Heart right ventricle (tissue), 16 donors: ENCODE measurements at regions not wholly inside any gene's neighbourhood (a gene's known extent, or its start where the extent isn't known, plus 50 kb on each side); places are given as distances from the start of the nearest gene placed in this dataset.

Experiments
- ATAC-seq, 8 donors: fragments of 200-7000 bp; cut with Tn5 transposase; one replicate each; pipeline ENCODE4 v1.9.1; 2020; ENCODE audit warnings: mild to moderate bottlenecking in 8 of 8, moderate library complexity in 8 of 8, moderate number of reproducible peaks in 1 of 8
- DNase-seq, 2 donors: peaks; one replicate each; pipeline ENCODE4 v3.0.0-alpha.2; 2020
- H3K27ac ChIP-seq, 10 donors: fragments of 200-600 bp; sonication (generic) in 2 of 10; one replicate each; pipeline versions ENCODE4 v1.5.0 to v1.8.0; 2020 to 2022; ENCODE audit warnings: mild to moderate bottlenecking in 3 of 10
- H3K27me3 ChIP-seq, 7 donors: fragments of 200-600 bp; one replicate each; pipeline ENCODE4 v1.8.0; 2021 to 2022; ENCODE audit warnings: mild to moderate bottlenecking in 2 of 7
- H3K36me3 ChIP-seq, 9 donors: fragments of 200-600 bp; sonication (generic) in 1 of 9; one replicate each; pipeline versions ENCODE4 v1.5.0 to v1.8.0; 2020 to 2022; ENCODE audit warnings: mild to moderate bottlenecking in 2 of 9
- H3K4me1 ChIP-seq, 9 donors: fragments of 200-600 bp; sonication (generic) in 1 of 9; one replicate each; pipeline versions ENCODE4 v1.5.0 to v1.8.0; 2020 to 2022; ENCODE audit warnings: mild to moderate bottlenecking in 4 of 9
- H3K4me3 ChIP-seq, 10 donors: fragments of 200-600 bp; sonication (generic) in 2 of 10; one replicate each; pipeline versions ENCODE4 v1.5.0 to v1.8.0; 2020 to 2022; ENCODE audit warnings: mild to moderate bottlenecking in 7 of 10, moderate library complexity in 2 of 10
- H3K9me3 ChIP-seq, 11 donors: fragments of 200-600 bp in 10 of 11; sonication (generic) in 2 of 11; one replicate each; pipeline versions ENCODE4 v1.5.0 to v1.8.0; 2013 to 2022; ENCODE audit warnings: mild to moderate bottlenecking in 2 of 11, control low read depth in 1 of 11, moderate library complexity in 1 of 11
- CTCF ChIP-seq, 9 donors: fragments of 200-600 bp; sonication (generic) in 2 of 9; IDR thresholded peaks; one replicate each; pipeline versions ENCODE4 v1.5.0 to v1.8.0; 2021 to 2022; ENCODE audit warnings: antibody characterized with exemption in 9 of 9, mild to moderate bottlenecking in 5 of 9, moderate library complexity in 1 of 9
- WGBS, 2 donors: extraction: QIAGEN DNeasy Blood & Tissue Kit; methylation state at CpG; one replicate each; pipeline ENCODE4 v1.1.7; 2013; ENCODE audit warnings: inconsistent platforms in 1 of 2; 5-methylcytosine and 5-hydroxymethylcytosine counted together
- intact Hi-C, 10 donors: fragments of 100-400 bp; cut with DNase I; formaldehyde crosslinking; loops; one replicate each; pipeline versions ENCODE4 v1.11.1 to v1.14.2; 2022
- donor health status: Arrhythmogenic right ventricular cardiomyopathy.
- donor health status: ischemic (EF 13 %, LVEDD 7.1; RV severe dilation, severe dysfunction).
- donor health status: healthy with polysubstance abuse.
- donor health status: DM: no; HTN: yes; CAD: no.
- donor health status: DM: no; HTN: no; CAD: no.
- donor health status: ischemic (EF 25% LVEDD 6.9; RV normal size, moderate dysfunction).
- donor health status: ischemic (EF 25% LVEDD 5.7; RV mildly dilated, moderate dysfunction).
- donor health status: healthy.
- donor health status: DM: yes; HTN: yes; CAD: no.
- donor health status: Ischemic cardiomyopathy.
- donor health status: ischemic (EF 35%, LVEDD 5.7; RV mildly dilated, moderate dysfunction).
- donor health status: nonischemic (EF 11% LVEDD 7.7; RV severe dilation, severe dysfunction).
- donor health status: DM: yes; HTN: yes; CAD: no.
- donor health status: PGD.
- donor health status: ischemic (EF 29% LVEDD 5.4; RV normal size, mild dysfunction).
- donor health status: nonischemic (EF 23%, LVEDD 6.1; RV moderate dilation, normal function).

DNA sequence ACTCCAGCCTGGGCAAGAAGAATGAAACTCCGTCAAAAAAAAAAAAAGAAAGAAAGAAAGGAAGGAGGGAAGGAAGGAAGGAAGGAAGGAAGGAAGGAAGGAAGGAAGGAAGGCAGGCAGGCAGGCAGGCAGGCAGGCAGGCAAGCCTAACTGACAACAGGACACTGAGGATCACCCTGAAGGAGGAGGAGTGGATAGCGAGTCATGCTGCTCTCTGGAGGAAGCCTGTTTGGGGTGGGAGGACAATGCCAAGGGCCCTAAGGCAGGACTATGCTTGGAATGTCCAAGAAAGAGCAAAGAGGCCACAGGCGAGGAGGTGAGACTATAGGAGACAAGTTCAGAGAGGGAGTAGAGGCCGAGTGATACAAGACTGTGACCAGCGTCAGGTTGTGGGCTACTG, 107.0 kb upstream of the PARD3 start:
- intact Hi-C loops = loop anchor here in 1 of 10 donors (10.0 kb wide), 1 partner anchor 77 kb away; no protein-coding TSS in a partner anchor
- 78 to 83% methylated on average over 5 of the region's 5 CpGs for WGBS, 2 donors
- Histone ChIP-seq H3K9me3 (peaks cover 0 to 34% (median 13%) of the 10 kb centered on the region in 11 donors), H3K27me3 (peaks cover 0 to 12% (median 0%) of the 10 kb centered on the region in 7 donors), H3K4me3 (no peak overlapping the region), H3K4me1 (no peaks in the 10 kb centered on the region), H3K36me3 (no peaks in the 10 kb centered on the region), H3K27ac (no peak overlapping the region)
- DNase-seq (no peak), ATAC-seq (no peak)
- no peak for TF ChIP-seq CTCF (IDR thresholded peaks at IDR 0.05)

GRCh38 chr10:34920578-34920977, 105.5 kb upstream of the PARD3 start:
- no peak for DNase-seq
- intact Hi-C loops = loop anchor here in 1 of 10 donors (10.0 kb wide), 1 partner anchor 76 kb away; no protein-coding TSS in a partner anchor
- peaks cover 0 to 26% (median 13%) of the 10 kb centered on the region in 11 donors for H3K9me3 ChIP-seq
- 85 to 90% methylated on average over 1 of the region's 1 CpG for WGBS, 2 donors
- H3K4me1 ChIP-seq = no peaks in the 10 kb centered on the region
- H3K36me3 ChIP-seq = no peaks in the 10 kb centered on the region
- no peak for ATAC-seq
- no peak overlapping the region for H3K4me3 ChIP-seq
- H3K27me3 ChIP-seq = peaks cover 0 to 12% (median 0%) of the 10 kb centered on the region in 7 donors
- H3K27ac ChIP-seq = no peak overlapping the region
- no peak for TF ChIP-seq CTCF (IDR thresholded peaks at IDR 0.05)

DNA sequence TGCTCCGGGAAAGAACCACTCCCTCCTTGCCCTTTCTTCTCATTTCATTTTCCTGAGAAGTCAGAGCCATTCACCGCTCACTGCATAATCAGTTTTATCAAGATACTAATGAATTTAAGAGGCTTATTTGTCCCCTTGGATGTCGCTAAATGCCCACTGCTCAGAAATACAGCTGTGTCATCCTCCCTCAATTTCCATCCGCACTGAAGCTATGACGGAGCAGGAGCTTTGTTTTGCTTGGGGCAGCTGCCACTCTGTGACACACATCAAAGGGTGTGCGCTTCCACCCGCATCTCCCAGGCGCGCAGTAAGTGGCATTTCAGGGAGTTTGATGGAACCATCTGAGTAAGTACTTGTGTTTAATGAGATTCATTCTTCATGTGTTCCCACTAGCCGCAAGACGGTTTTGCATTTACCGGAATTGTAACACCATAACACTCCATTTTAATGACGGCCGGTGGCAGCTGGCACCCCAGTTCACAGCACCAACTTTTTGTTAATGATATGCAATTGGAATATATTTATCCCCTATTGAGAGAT, 103.8 kb upstream of the PARD3 start:
- intact Hi-C loops = no loop called here
- DNase-seq (no peak), ATAC-seq (no peak)
- H3K4me1 ChIP-seq = no peaks in the 10 kb centered on the region
- H3K36me3 ChIP-seq = no peaks in the 10 kb centered on the region
- peaks cover 0 to 9% (median 2%) of the 10 kb centered on the region in 11 donors for H3K9me3 ChIP-seq
- no peak overlapping the region for H3K27ac ChIP-seq
- H3K4me3 ChIP-seq = no peak overlapping the region
- TF ChIP-seq CTCF (IDR thresholded peaks at IDR 0.05) = no peak
- 68 to 74% methylated on average over 14 of the region's 14 CpGs for WGBS, 2 donors
- H3K27me3 ChIP-seq = peaks cover 0 to 12% (median 0%) of the 10 kb centered on the region in 7 donors

GRCh38 chr10:34918060-34918775, 103.1 kb upstream of the PARD3 start:
- peaks cover 0 to 4% (median 0%) of the 10 kb centered on the region in 11 donors for H3K9me3 ChIP-seq
- WGBS, 2 donors = 76 to 81% methylated on average over 21 of the region's 21 CpGs
- no peaks in the 10 kb centered on the region for H3K4me1 ChIP-seq
- intact Hi-C loops = no loop called here
- ATAC-seq = no peak
- no peak for TF ChIP-seq CTCF (IDR thresholded peaks at IDR 0.05)
- DNase-seq = no peak
- H3K27me3 ChIP-seq = peaks cover 0 to 12% (median 0%) of the 10 kb centered on the region in 7 donors
- H3K27ac ChIP-seq = no peak overlapping the region
- no peak overlapping the region for H3K4me3 ChIP-seq
- H3K36me3 ChIP-seq = no peaks in the 10 kb centered on the region
